HG02759 (cell line): ENCODE measurements at regions not wholly inside any gene's neighbourhood (a gene's known extent, or its start where the extent isn't known, plus 50 kb on each side); places are given as distances from the start of the nearest gene placed in this dataset.
"Not testable (repeated sequence)": the region's sequence is repeated elsewhere in the genome, so short reads cannot be mapped to it uniquely, and the experiment has no call there.

Source experiments
- ATAC-seq: cut with Tn5 transposase; IDR thresholded peaks from one replicate; pipeline ENCODE4 v1.9.1; 2021; ENCODE audit warnings: mild to moderate bottlenecking, moderate library complexity; ENCODE audit not compliant: unreplicated experiment

DNA sequence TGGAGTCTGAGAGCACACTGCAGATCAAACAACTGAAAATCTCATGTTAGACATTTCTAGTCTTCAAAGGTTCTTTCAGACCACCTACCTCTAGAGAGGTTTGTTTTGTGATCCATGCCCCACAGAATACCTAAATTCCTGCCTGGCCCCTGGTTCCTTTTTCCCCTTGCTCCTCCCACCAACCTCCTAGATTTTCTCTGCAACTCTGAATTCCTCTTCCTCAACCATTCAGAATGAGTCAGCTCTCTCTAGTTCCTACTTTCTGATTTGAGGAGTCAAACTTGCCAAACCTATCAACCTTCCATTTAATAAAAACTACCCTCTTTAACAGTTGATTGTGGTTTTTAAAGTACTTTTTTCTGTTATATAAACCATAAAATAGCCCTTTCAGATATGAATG is 83.2 kb upstream of the ZNF462 start:
- ATAC-seq = no peak

GRCh38 chr9:106783121-106783520 is 79.8 kb upstream of the ZNF462 start:
- no peak for ATAC-seq

- no peak for ATAC-seq
Measured at GRCh38 chr9:106784076-106784475, 78.9 kb upstream of the ZNF462 start.

DNA sequence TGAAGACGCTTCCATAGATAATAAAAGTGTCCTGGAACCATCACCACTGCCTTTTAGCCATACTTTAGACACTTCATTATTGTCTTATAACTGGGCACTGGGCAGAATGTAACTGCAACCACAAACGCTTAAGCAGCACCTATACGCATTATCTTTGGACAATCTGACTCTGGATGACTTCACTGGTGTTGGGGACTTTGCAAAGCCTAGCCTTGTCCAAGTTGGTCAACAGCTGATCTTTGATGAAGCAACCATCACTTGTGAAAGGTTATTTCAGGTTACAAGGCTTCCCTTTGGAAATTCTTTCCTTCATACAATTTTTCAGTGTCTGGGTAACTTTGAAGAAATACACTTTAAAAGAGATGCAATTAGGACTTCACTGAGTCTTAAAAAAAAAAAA is 77.8 kb upstream of the ZNF462 start:
- no peak for ATAC-seq

DNA sequence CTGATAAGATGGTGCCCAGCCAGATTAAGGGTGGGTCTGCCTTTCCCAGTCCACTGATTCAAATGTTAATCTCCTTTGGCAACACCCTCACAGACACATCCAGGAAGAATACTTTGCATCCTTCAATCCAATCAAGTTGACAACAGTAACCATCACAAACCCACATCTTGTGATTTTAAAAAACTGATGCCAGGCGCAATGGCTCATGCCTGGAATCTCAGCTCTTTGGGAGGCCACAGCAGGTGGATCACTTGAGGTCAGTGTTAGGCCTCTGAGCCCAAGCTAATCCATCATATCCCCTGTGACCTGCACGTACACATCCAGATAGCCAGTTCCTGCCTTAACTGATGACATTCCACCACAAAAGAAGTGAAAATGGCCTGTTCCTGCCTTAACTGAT is 74.9 kb upstream of the ZNF462 start:
- not testable (repeated sequence) for ATAC-seq

DNA sequence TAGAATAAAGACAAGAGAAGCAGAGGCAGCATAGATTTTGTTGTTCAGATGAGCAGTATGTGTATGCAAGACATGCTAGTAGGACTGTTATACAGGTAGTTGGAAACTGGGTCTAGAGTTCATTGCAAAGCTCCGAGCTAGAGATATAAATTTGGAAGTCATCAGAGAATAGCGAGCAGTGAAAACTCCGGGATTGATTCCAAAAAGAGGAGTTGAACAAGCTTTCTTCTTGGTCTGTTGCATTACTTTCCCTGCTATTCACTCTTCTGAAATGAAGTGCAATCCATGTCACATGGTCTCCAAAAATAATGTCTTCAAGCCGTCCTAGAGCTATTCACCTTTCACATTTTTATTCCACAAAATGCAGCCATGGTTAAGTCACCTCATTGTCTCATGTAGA is 67.9 kb upstream of the ZNF462 start:
- ATAC-seq = no peak

DNA sequence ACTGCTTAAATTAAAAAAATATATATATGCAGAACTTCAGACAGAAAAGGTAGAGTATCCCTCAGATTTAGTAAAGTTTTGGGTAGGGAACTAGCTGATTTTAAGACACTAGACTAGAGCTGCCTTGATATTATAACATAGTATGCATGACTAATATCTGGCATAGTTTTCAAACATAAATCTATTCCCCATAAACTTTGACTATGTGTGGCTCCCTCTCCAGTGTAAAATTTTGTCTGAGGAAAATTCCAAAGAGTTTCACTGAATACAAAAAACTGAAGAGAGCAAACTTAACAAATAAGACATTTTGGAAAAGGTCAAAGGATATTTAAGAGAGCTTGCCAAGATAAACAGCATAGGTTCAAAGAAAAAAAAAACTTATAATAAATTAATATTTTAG is 66.2 kb upstream of the ZNF462 start:
- ATAC-seq = no peak

DNA sequence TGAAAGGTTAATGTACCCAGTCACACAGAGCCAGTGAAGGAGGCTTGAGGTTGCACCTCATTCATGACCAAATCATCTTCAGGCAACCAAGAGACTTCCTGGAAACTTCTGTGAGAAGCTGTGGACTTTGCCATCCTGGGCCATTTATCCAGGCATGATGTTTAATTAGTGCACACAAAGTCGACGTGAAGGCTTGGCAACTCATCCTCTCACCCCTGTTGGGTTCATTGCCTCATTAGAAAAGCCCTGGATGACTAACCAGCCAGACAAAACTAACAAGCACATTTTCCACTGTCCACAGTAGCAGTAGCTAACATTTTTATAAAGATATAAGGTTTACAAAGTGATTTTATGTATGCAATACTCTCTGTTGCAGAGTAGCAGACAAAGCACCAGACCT is 65.7 kb upstream of the ZNF462 start:
- ATAC-seq = no peak

- ATAC-seq = no peak
Measured at GRCh38 chr9:106798016-106798799, 64.8 kb upstream of the ZNF462 start.

- no peak for ATAC-seq
Measured at GRCh38 chr9:106799152-106799551, 63.8 kb upstream of the ZNF462 start.

- no peak for ATAC-seq
Measured at GRCh38 chr9:106800701-106801270, 62.2 kb upstream of the ZNF462 start.

- ATAC-seq = no peak
Measured at GRCh38 chr9:106801816-106802215, 61.1 kb upstream of the ZNF462 start.
